Activated CD8-positive, alpha-beta memory T cell treated with anti-CD3 and anti-CD28 coated beads, Interleukin-2, amount 10 ng/mL, durations not matched to agents 7 days and 5 days (primary cell): ENCODE measurements at regions not wholly inside any gene's neighbourhood (a gene's known extent, or its start where the extent isn't known, plus 50 kb on each side); places are given as distances from the start of the nearest gene placed in this dataset.

Experiments
- ATAC-seq: fragments of 150-1000 bp; cut with Tn5 transposase; one replicate; pipeline ENCODE4 v1.10.0; 2021; ENCODE audit warnings: moderate library complexity
- CTCF ChIA-PET: fragments of 350-600 bp; sonication (Branson Sonifier 250); formaldehyde crosslinking; loops from one replicate; lab custom pipeline; 2021; ENCODE audit warnings: antibody characterized with exemption; lab: Charles Lee
- DNase-seq: peaks from one replicate; pipeline ENCODE4 v3.0.0-alpha.2; 2020
- H3K27ac Mint-ChIP-seq: one replicate; pipeline ENCODE4 v1.8.0; 2021; ENCODE audit warnings: mild to moderate bottlenecking, mixed read lengths
- H3K27me3 Mint-ChIP-seq: one replicate; pipeline ENCODE4 v1.8.0; 2021; ENCODE audit warnings: mixed read lengths
- H3K36me3 Mint-ChIP-seq: one replicate; pipeline ENCODE4 v1.8.0; 2021; ENCODE audit warnings: mild to moderate bottlenecking, mixed read lengths
- H3K4me1 Mint-ChIP-seq: one replicate; pipeline ENCODE4 v1.8.0; 2021; ENCODE audit warnings: mixed read lengths
- H3K4me3 Mint-ChIP-seq: one replicate; pipeline ENCODE4 v1.8.0; 2021; ENCODE audit warnings: mild to moderate bottlenecking, moderate library complexity, mixed read lengths
- H3K9me3 Mint-ChIP-seq: one replicate; pipeline ENCODE4 v1.8.0; 2022; ENCODE audit warnings: low read depth, mixed read lengths

- Mint-ChIP-seq H3K27ac (no peak overlapping the region), H3K4me3 (no peak overlapping the region), H3K4me1 (no peaks in the 10 kb centered on the region), H3K9me3 (peaks cover 2% of the 10 kb centered on the region), H3K36me3 (no peaks in the 10 kb centered on the region), H3K27me3 (no peaks in the 10 kb centered on the region)
- CTCF ChIA-PET, result no interaction called here
- DNase-seq (no peak), ATAC-seq (no peak)
These were observed 149.0 kb upstream of the FTMT start for GRCh38 chr5:121702682-121703081.

GRCh38 chr5:121704291-121704690 lies 147.4 kb upstream of the FTMT start:
- Mint-ChIP-seq H3K27me3 (no peaks in the 10 kb centered on the region), H3K36me3 (no peaks in the 10 kb centered on the region), H3K9me3 (peaks cover 2% of the 10 kb centered on the region), H3K4me1 (no peaks in the 10 kb centered on the region), H3K4me3 (no peak overlapping the region), H3K27ac (no peak overlapping the region)
- no peak for DNase-seq
- ATAC-seq, result no peak
- CTCF ChIA-PET, result no interaction called here

- H3K27ac Mint-ChIP-seq, result no peak overlapping the region
- no peak overlapping the region for H3K4me3 Mint-ChIP-seq
- DNase-seq (no peak), ATAC-seq (no peak)
- H3K9me3 Mint-ChIP-seq, result peaks cover 2% of the 10 kb centered on the region
- CTCF ChIA-PET, result no interaction called here
- no peaks in the 10 kb centered on the region for H3K36me3 Mint-ChIP-seq
- H3K4me1 Mint-ChIP-seq, result no peaks in the 10 kb centered on the region
- H3K27me3 Mint-ChIP-seq, result no peaks in the 10 kb centered on the region
These were observed 145.0 kb upstream of the FTMT start for GRCh38 chr5:121706686-121707085.

- H3K4me1 Mint-ChIP-seq, result no peaks in the 10 kb centered on the region
- H3K4me3 Mint-ChIP-seq, result no peak overlapping the region
- H3K27ac Mint-ChIP-seq, result no peak overlapping the region
- H3K9me3 Mint-ChIP-seq, result peaks cover 3% of the 10 kb centered on the region
- H3K36me3 Mint-ChIP-seq, result no peaks in the 10 kb centered on the region
- no peak for ATAC-seq
- H3K27me3 Mint-ChIP-seq, result no peaks in the 10 kb centered on the region
- DNase-seq, result no peak
- CTCF ChIA-PET, result no interaction called here
These were observed 144.5 kb upstream of the FTMT start for GRCh38 chr5:121707178-121707577.

GRCh38 chr5:121711416-121711815 lies 140.3 kb upstream of the FTMT start:
- CTCF ChIA-PET, result no interaction called here
- ATAC-seq (no peak), DNase-seq (no peak)
- Mint-ChIP-seq H3K4me3 (no peak overlapping the region), H3K27ac (no peak overlapping the region), H3K9me3 (peaks cover 2% of the 10 kb centered on the region), H3K36me3 (no peaks in the 10 kb centered on the region), H3K4me1 (no peaks in the 10 kb centered on the region), H3K27me3 (no peaks in the 10 kb centered on the region)

- no peak for ATAC-seq
- no peaks in the 10 kb centered on the region for H3K36me3 Mint-ChIP-seq
- CTCF ChIA-PET, result no interaction called here
- H3K27me3 Mint-ChIP-seq, result no peaks in the 10 kb centered on the region
- no peak for DNase-seq
- H3K9me3 Mint-ChIP-seq, result no peaks in the 10 kb centered on the region
- no peaks in the 10 kb centered on the region for H3K4me1 Mint-ChIP-seq
- no peak overlapping the region for H3K4me3 Mint-ChIP-seq
- H3K27ac Mint-ChIP-seq, result no peak overlapping the region
These were observed 132.4 kb upstream of the FTMT start for GRCh38 chr5:121719255-121719654.

GRCh38 chr5:121725450-121725849 lies 126.2 kb upstream of the FTMT start:
- Mint-ChIP-seq H3K27ac (no peak overlapping the region), H3K9me3 (peaks cover 4% of the 10 kb centered on the region), H3K36me3 (no peaks in the 10 kb centered on the region), H3K4me3 (no peak overlapping the region), H3K4me1 (no peaks in the 10 kb centered on the region), H3K27me3 (no peaks in the 10 kb centered on the region)
- no peak for ATAC-seq
- DNase-seq, result no peak
- CTCF ChIA-PET, result no interaction called here

GRCh38 chr5:121726991-121727390 lies 124.7 kb upstream of the FTMT start:
- DNase-seq (no peak), ATAC-seq (no peak)
- H3K4me1 Mint-ChIP-seq, result no peaks in the 10 kb centered on the region
- H3K4me3 Mint-ChIP-seq, result no peak overlapping the region
- H3K27me3 Mint-ChIP-seq, result no peaks in the 10 kb centered on the region
- peaks cover 4% of the 10 kb centered on the region for H3K9me3 Mint-ChIP-seq
- H3K27ac Mint-ChIP-seq, result no peak overlapping the region
- CTCF ChIA-PET, result no interaction called here
- no peaks in the 10 kb centered on the region for H3K36me3 Mint-ChIP-seq

GRCh38 chr5:121731377-121731776 lies 120.3 kb upstream of the FTMT start:
- Mint-ChIP-seq H3K4me1 (no peaks in the 10 kb centered on the region), H3K36me3 (no peaks in the 10 kb centered on the region), H3K4me3 (no peak overlapping the region), H3K9me3 (peaks cover 4% of the 10 kb centered on the region), H3K27me3 (no peaks in the 10 kb centered on the region), H3K27ac (no peak overlapping the region)
- CTCF ChIA-PET, result no interaction called here
- DNase-seq, result no peak
- no peak for ATAC-seq

- Mint-ChIP-seq H3K36me3 (no peaks in the 10 kb centered on the region), H3K4me1 (no peaks in the 10 kb centered on the region), H3K4me3 (no peak overlapping the region), H3K9me3 (no peaks in the 10 kb centered on the region), H3K27me3 (no peaks in the 10 kb centered on the region), H3K27ac (no peak overlapping the region)
- CTCF ChIA-PET, result no interaction called here
- ATAC-seq (no peak), DNase-seq (no peak)
These were observed 116.1 kb upstream of the FTMT start for GRCh38 chr5:121735618-121736017.

- no peak overlapping the region for H3K27ac Mint-ChIP-seq
- H3K27me3 Mint-ChIP-seq, result no peaks in the 10 kb centered on the region
- no peak overlapping the region for H3K4me3 Mint-ChIP-seq
- H3K36me3 Mint-ChIP-seq, result no peaks in the 10 kb centered on the region
- no peaks in the 10 kb centered on the region for H3K9me3 Mint-ChIP-seq
- CTCF ChIA-PET, result no interaction called here
- DNase-seq (no peak), ATAC-seq (no peak)
- no peaks in the 10 kb centered on the region for H3K4me1 Mint-ChIP-seq
These were observed 114.6 kb upstream of the FTMT start for GRCh38 chr5:121737120-121737519.

- no peak overlapping the region for H3K4me3 Mint-ChIP-seq
- CTCF ChIA-PET, result no interaction called here
- ATAC-seq (no peak), DNase-seq (no peak)
- no peaks in the 10 kb centered on the region for H3K36me3 Mint-ChIP-seq
- no peaks in the 10 kb centered on the region for H3K9me3 Mint-ChIP-seq
- H3K27ac Mint-ChIP-seq, result no peak overlapping the region
- H3K27me3 Mint-ChIP-seq, result no peaks in the 10 kb centered on the region
- H3K4me1 Mint-ChIP-seq, result no peaks in the 10 kb centered on the region
These were observed 110.5 kb upstream of the FTMT start for GRCh38 chr5:121741156-121741555.

- H3K36me3 Mint-ChIP-seq, result no peaks in the 10 kb centered on the region
- CTCF ChIA-PET, result no interaction called here
- H3K9me3 Mint-ChIP-seq, result peaks cover 2% of the 10 kb centered on the region
- no peak overlapping the region for H3K4me3 Mint-ChIP-seq
- H3K27ac Mint-ChIP-seq, result no peak overlapping the region
- DNase-seq (no peak), ATAC-seq (no peak)
- no peaks in the 10 kb centered on the region for H3K27me3 Mint-ChIP-seq
- H3K4me1 Mint-ChIP-seq, result no peaks in the 10 kb centered on the region
These were observed 107.1 kb upstream of the FTMT start for GRCh38 chr5:121744577-121744976.

GRCh38 chr5:121745407-121745806 lies 106.3 kb upstream of the FTMT start:
- CTCF ChIA-PET, result no interaction called here
- H3K36me3 Mint-ChIP-seq, result no peaks in the 10 kb centered on the region
- no peaks in the 10 kb centered on the region for H3K27me3 Mint-ChIP-seq
- DNase-seq, result no peak
- H3K4me3 Mint-ChIP-seq, result no peak overlapping the region
- no peaks in the 10 kb centered on the region for H3K4me1 Mint-ChIP-seq
- ATAC-seq, result no peak
- no peak overlapping the region for H3K27ac Mint-ChIP-seq
- H3K9me3 Mint-ChIP-seq, result peaks cover 2% of the 10 kb centered on the region

- no peaks in the 10 kb centered on the region for H3K27me3 Mint-ChIP-seq
- H3K4me1 Mint-ChIP-seq, result no peaks in the 10 kb centered on the region
- DNase-seq, result no peak
- peaks cover 2% of the 10 kb centered on the region for H3K9me3 Mint-ChIP-seq
- no peak overlapping the region for H3K27ac Mint-ChIP-seq
- no peak overlapping the region for H3K4me3 Mint-ChIP-seq
- CTCF ChIA-PET, result no interaction called here
- ATAC-seq, result no peak
- no peaks in the 10 kb centered on the region for H3K36me3 Mint-ChIP-seq
These were observed 104.9 kb upstream of the FTMT start for GRCh38 chr5:121746763-121747162.
